ENCODE measurements at regions not wholly inside any gene's neighbourhood (a gene's known extent, or its start where the extent isn't known, plus 50 kb on each side); places are given as distances from the start of the nearest gene placed in this dataset.

DNA sequence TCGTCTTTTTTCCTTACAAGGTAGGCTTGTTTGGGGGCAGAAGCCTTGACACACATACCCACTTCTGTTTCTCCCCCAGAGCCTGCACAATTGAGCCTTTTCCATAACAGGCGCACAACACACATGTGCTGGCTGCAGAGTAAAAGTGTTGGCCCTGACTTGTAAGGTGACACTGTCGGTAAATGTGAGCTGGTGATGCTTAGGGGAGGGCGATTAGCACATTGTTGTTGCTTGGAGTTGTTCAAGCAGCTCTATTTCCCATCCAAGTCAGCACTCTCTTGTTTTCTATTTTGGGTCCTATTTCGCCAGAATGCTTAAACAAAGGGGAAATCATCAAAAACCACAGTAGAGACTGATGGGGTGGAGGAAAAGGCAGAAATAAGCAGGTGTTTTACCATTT is 51.9 kb upstream of the PTPRJ start:
- BruUV-seq (replicated peaks), result no TSS peak
- no peak overlapping the region for H3K4me3 ChIP-seq (replicated peaks in 1 of 2; ENCODE audit: low read depth in 1 of 2, low read length in 2 of 2)
- no peaks in the 10 kb centered on the region for H3K79me2 ChIP-seq (ENCODE audit: insufficient read depth, low read length)
- ATAC-seq (no peak), DNase-seq (ENCODE audit: low read depth, low spot score) (no peak)
- peaks cover 15 to 24% of the 10 kb centered on the region in 2 experiments for H3K4me1 ChIP-seq (ENCODE audit: control insufficient read depth in 1 of 2, insufficient read depth in 2 of 2, low read length in 2 of 2)
- no peaks in the 10 kb centered on the region for H4K20me1 ChIP-seq (ENCODE audit: insufficient read depth)
- H3K27ac ChIP-seq (ENCODE audit: low read depth, low read length), result no peak overlapping the region
- H3K4me2 ChIP-seq (ENCODE audit: low read length), result no peak overlapping the region
- H3K9me3 ChIP-seq (ENCODE audit: control insufficient read depth in 1 of 2, insufficient read depth in 1 of 2, low read depth in 1 of 2, low read length in 2 of 2), result no peaks in the 10 kb centered on the region
- no peak overlapping the region for H2AFZ ChIP-seq (ENCODE audit: low read depth, low read length, poor library complexity, severe bottlenecking)
- H3K27me3 ChIP-seq (ENCODE audit: insufficient read depth, low read length), result no peaks in the 10 kb centered on the region
- intact Hi-C loops (cut with micrococcal nuclease), result no loop called here
- H3K36me3 ChIP-seq (ENCODE audit: control insufficient read depth in 1 of 2, insufficient read depth in 2 of 2, low read length in 2 of 2), result no peaks in the 10 kb centered on the region
- TF ChIP-seq REST (IDR thresholded peaks at IDR 0.05; ENCODE audit: low read depth), result no peak
- TF ChIP-seq EGR1 (IDR thresholded peaks at IDR 0.05; ENCODE audit: low read depth), result no peak
- no peak for TF ChIP-seq CBX3 (IDR thresholded peaks at IDR 0.05; ENCODE audit: low read depth)
- TF ChIP-seq SP1 (IDR thresholded peaks at IDR 0.05; ENCODE audit: low read depth), result no peak
- no peak for TF ChIP-seq FOSL1 (IDR thresholded peaks at IDR 0.05; ENCODE audit: low read depth)
- TF ChIP-seq ZNF274 (IDR thresholded peaks at IDR 0.05; ENCODE audit: low read depth, low read length), result no peak
- TF ChIP-seq MAX (IDR thresholded peaks at IDR 0.05), result no peak
- TF ChIP-seq TCF7L2 (IDR thresholded peaks at IDR 0.05; ENCODE audit: borderline replicate concordance, extremely low read depth, insufficient read depth, insufficient read length), result no peak
- TF ChIP-seq YY1 (IDR thresholded peaks at IDR 0.05; ENCODE audit: extremely low read depth, insufficient replicate concordance, low read depth, low read length), result no peak
- TF ChIP-seq CEBPB (IDR thresholded peaks at IDR 0.05; ENCODE audit: low read depth), result no peak
- TF ChIP-seq, protein P1, sequence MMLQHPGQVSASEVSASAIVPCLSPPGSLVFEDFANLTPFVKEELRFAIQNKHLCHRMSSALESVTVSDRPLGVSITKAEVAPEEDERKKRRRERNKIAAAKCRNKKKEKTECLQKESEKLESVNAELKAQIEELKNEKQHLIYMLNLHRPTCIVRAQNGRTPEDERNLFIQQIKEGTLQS (IDR thresholded peaks at IDR 0.05), result no peak
- CTCF ChIA-PET, result no interaction called here
- POLR2A ChIA-PET, result no interaction called here
- no peaks in the 10 kb centered on the region for H3K9me2 ChIP-seq (ENCODE audit: insufficient read depth)
- H3K9ac ChIP-seq (ENCODE audit: low read length), result no peak overlapping the region
- RAD21 ChIA-PET (ENCODE audit: low non-redundant PET in 1 of 2, low total read pairs in 2 of 2, uncharacterized antibody in 2 of 2, unreplicated experiment in 2 of 2), result no interaction called here
